ENCODE measurements at regions not wholly inside any gene's neighbourhood (a gene's known extent, or its start where the extent isn't known, plus 50 kb on each side); places are given as distances from the start of the nearest gene placed in this dataset.

- TF ChIP-seq, protein P1, sequence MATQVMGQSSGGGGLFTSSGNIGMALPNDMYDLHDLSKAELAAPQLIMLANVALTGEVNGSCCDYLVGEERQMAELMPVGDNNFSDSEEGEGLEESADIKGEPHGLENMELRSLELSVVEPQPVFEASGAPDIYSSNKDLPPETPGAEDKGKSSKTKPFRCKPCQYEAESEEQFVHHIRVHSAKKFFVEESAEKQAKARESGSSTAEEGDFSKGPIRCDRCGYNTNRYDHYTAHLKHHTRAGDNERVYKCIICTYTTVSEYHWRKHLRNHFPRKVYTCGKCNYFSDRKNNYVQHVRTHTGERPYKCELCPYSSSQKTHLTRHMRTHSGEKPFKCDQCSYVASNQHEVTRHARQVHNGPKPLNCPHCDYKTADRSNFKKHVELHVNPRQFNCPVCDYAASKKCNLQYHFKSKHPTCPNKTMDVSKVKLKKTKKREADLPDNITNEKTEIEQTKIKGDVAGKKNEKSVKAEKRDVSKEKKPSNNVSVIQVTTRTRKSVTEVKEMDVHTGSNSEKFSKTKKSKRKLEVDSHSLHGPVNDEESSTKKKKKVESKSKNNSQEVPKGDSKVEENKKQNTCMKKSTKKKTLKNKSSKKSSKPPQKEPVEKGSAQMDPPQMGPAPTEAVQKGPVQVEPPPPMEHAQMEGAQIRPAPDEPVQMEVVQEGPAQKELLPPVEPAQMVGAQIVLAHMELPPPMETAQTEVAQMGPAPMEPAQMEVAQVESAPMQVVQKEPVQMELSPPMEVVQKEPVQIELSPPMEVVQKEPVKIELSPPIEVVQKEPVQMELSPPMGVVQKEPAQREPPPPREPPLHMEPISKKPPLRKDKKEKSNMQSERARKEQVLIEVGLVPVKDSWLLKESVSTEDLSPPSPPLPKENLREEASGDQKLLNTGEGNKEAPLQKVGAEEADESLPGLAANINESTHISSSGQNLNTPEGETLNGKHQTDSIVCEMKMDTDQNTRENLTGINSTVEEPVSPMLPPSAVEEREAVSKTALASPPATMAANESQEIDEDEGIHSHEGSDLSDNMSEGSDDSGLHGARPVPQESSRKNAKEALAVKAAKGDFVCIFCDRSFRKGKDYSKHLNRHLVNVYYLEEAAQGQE (IDR thresholded peaks at IDR 0.05; ENCODE audit: insufficient read depth in 1 of 2, low read depth in 2 of 2, low read length in 2 of 2): no peak
- TF ChIP-seq FOXP2 (optimal IDR thresholded peaks at IDR 0.05; ENCODE audit: borderline replicate concordance, extremely low read depth, extremely low read length, insufficient read depth) (no peak), POLR2AphosphoS5 (IDR thresholded peaks at IDR 0.05; ENCODE audit: low read depth, low read length) (no peak), SIN3A (IDR thresholded peaks at IDR 0.05; ENCODE audit: borderline replicate concordance, insufficient read depth, low read length) (no peak), TAF1 (IDR thresholded peaks at IDR 0.05; ENCODE audit: borderline replicate concordance, insufficient read depth, low read length) (no peak)
Observed at GRCh38 chr7:53719122-53719521, 683.7 kb downstream of the POM121L12 start.

DNA sequence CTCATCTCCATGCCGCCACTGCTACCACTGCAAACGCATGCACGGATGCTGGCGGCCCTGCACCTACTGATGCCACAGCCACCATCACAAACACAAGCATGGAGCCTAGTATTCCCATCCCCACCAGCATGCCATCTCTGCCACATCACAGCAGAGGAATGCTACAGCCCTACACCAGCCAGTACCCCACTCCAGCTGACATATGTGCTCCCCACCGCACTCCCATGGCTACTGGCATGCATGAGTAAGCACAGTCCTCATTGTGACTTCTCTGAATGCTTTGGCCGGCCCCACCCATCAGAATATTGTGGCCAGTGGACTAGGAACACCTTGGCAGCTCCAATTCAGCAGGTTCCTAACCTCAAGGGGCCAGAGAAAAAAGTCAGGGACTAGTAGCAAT is 705.5 kb downstream of the POM121L12 start:
- TF ChIP-seq TAF1 (IDR thresholded peaks at IDR 0.05; ENCODE audit: borderline replicate concordance, insufficient read depth, low read length) (no peak), POLR2AphosphoS5 (IDR thresholded peaks at IDR 0.05; ENCODE audit: low read depth, low read length) (no peak), FOXP2 (optimal IDR thresholded peaks at IDR 0.05; ENCODE audit: borderline replicate concordance, extremely low read depth, extremely low read length, insufficient read depth) (no peak), SIN3A (IDR thresholded peaks at IDR 0.05; ENCODE audit: borderline replicate concordance, insufficient read depth, low read length) (no peak)
- TF ChIP-seq, protein P1 (IDR thresholded peaks at IDR 0.05; ENCODE audit: insufficient read depth in 1 of 2, low read depth in 2 of 2, low read length in 2 of 2): no peak

GRCh38 chr7:53743697-53744402 is 708.4 kb downstream of the POM121L12 start:
- TF ChIP-seq, protein P1 (IDR thresholded peaks at IDR 0.05; ENCODE audit: insufficient read depth in 1 of 2, low read depth in 2 of 2, low read length in 2 of 2): no peak
- TF ChIP-seq TAF1 (IDR thresholded peaks at IDR 0.05; ENCODE audit: borderline replicate concordance, insufficient read depth, low read length) (no peak), SIN3A (IDR thresholded peaks at IDR 0.05; ENCODE audit: borderline replicate concordance, insufficient read depth, low read length) (no peak)

GRCh38 chr7:53744403-53744760 is 708.9 kb downstream of the POM121L12 start:
- no peak for TF ChIP-seq TAF1 (IDR thresholded peaks at IDR 0.05; ENCODE audit: borderline replicate concordance, insufficient read depth, low read length)
- no peak for TF ChIP-seq SIN3A (IDR thresholded peaks at IDR 0.05; ENCODE audit: borderline replicate concordance, insufficient read depth, low read length)
- TF ChIP-seq, protein P1 (IDR thresholded peaks at IDR 0.05; ENCODE audit: insufficient read depth in 1 of 2, low read depth in 2 of 2, low read length in 2 of 2): no peak
- no peak for TF ChIP-seq POLR2AphosphoS5 (IDR thresholded peaks at IDR 0.05; ENCODE audit: low read depth, low read length)
- no peak for TF ChIP-seq FOXP2 (optimal IDR thresholded peaks at IDR 0.05; ENCODE audit: borderline replicate concordance, extremely low read depth, extremely low read length, insufficient read depth)

- TF ChIP-seq POLR2AphosphoS5 (IDR thresholded peaks at IDR 0.05; ENCODE audit: low read depth, low read length): no peak
- no peak for TF ChIP-seq FOXP2 (optimal IDR thresholded peaks at IDR 0.05; ENCODE audit: borderline replicate concordance, extremely low read depth, extremely low read length, insufficient read depth)
- no peak for TF ChIP-seq SIN3A (IDR thresholded peaks at IDR 0.05; ENCODE audit: borderline replicate concordance, insufficient read depth, low read length)
- TF ChIP-seq, protein P1 (IDR thresholded peaks at IDR 0.05; ENCODE audit: insufficient read depth in 1 of 2, low read depth in 2 of 2, low read length in 2 of 2): no peak
- TF ChIP-seq TAF1 (IDR thresholded peaks at IDR 0.05; ENCODE audit: borderline replicate concordance, insufficient read depth, low read length): no peak
Observed at GRCh38 chr7:53756946-53757345, 721.5 kb downstream of the POM121L12 start.

Measured in PFSK-1 (cell line).